Keratinocyte (primary cell): ENCODE measurements at regions not wholly inside any gene's neighbourhood (a gene's known extent, or its start where the extent isn't known, plus 50 kb on each side); places are given as distances from the start of the nearest gene placed in this dataset.

ENCODE experiments used
- DNase-seq: peaks from one replicate; pipeline ENCODE4 v3.0.0-alpha.2; 2011; ENCODE audit warnings: low read depth, missing footprints, low spot score
- FAIRE-seq: peaks from 2 replicates; lab custom pipeline; 2011; peaks lifted over from hg19 to GRCh38; lab: Jason Lieb, UNC
- H2AFZ ChIP-seq: 2 replicates; pipeline ENCODE4 v1.6.0; 2012; ENCODE audit warnings: low read length, control low read depth, inconsistent platforms; ENCODE audit not compliant: control insufficient read depth
- H3K27ac ChIP-seq: 2 replicates; pipeline ENCODE4 v1.5.1; 2011; ENCODE audit warnings: low read length; ENCODE audit not compliant: control insufficient read depth, insufficient read depth
- H3K27me3 ChIP-seq: 3 replicates; pipeline ENCODE4 v1.6.0; 2011; ENCODE audit warnings: low read length; ENCODE audit not compliant: control insufficient read depth, insufficient read depth; ENCODE audit errors: extremely low read depth
- H3K36me3 ChIP-seq, 2 experiments: 2 replicates in 1 of 2; 3 replicates in 1 of 2; pipeline ENCODE4 v1.5.1; 2011; ENCODE audit warnings: low read length in 2 of 2, mild to moderate bottlenecking in 1 of 2; ENCODE audit not compliant: control insufficient read depth in 2 of 2, insufficient read depth in 2 of 2; ENCODE audit errors: extremely low read depth in 1 of 2
- H3K4me1 ChIP-seq: 3 replicates; pipeline ENCODE4 v1.5.1; 2011; ENCODE audit warnings: low read length; ENCODE audit not compliant: control insufficient read depth, insufficient read depth; ENCODE audit errors: extremely low read depth
- H3K4me2 ChIP-seq: 3 replicates; pipeline ENCODE4 v1.6.0; 2011; ENCODE audit warnings: low read depth, low read length; ENCODE audit not compliant: control insufficient read depth, insufficient read depth; ENCODE audit errors: extremely low read depth
- H3K4me3 ChIP-seq, 3 experiments: fragments of 200-600 bp in 1 of 3; sonication (generic) in 1 of 3; 2 replicates in 2 of 3; 3 replicates in 1 of 3; pipeline ENCODE4 v1.5.1; 2011 to 2016; ENCODE audit warnings: low read length in 3 of 3, mild to moderate bottlenecking in 3 of 3, control low read depth in 2 of 3, inconsistent platforms in 1 of 3, low read depth in 1 of 3, mixed read lengths in 1 of 3, mixed run types in 1 of 3, moderate library complexity in 1 of 3; ENCODE audit not compliant: control insufficient read depth in 2 of 3, insufficient read depth in 2 of 3; ENCODE audit errors: extremely low read depth in 1 of 3
- H3K79me2 ChIP-seq: 2 replicates; pipeline ENCODE4 v1.6.0; 2012; ENCODE audit warnings: low read length; ENCODE audit not compliant: control insufficient read depth, insufficient read depth
- H3K9ac ChIP-seq: 3 replicates; pipeline ENCODE4 v1.6.0; 2011; ENCODE audit warnings: low read length; ENCODE audit not compliant: control insufficient read depth, insufficient read depth; ENCODE audit errors: extremely low read depth
- H3K9me1 ChIP-seq: 3 replicates; pipeline ENCODE4 v1.6.0; 2011; ENCODE audit warnings: low read length; ENCODE audit not compliant: control insufficient read depth, insufficient read depth; ENCODE audit errors: extremely low read depth
- H3K9me3 ChIP-seq: 2 replicates; pipeline ENCODE4 v1.5.1; 2012; ENCODE audit warnings: low read depth, low read length; ENCODE audit not compliant: control insufficient read depth
- H4K20me1 ChIP-seq: 3 replicates; pipeline ENCODE4 v1.6.0; 2011; ENCODE audit warnings: low read length; ENCODE audit not compliant: control insufficient read depth, insufficient read depth; ENCODE audit errors: extremely low read depth
- CTCF ChIP-seq, 3 experiments: IDR thresholded peaks in 1 of 3; conservative IDR thresholded peaks in 1 of 3; optimal IDR thresholded peaks in 1 of 3; 2 replicates in 2 of 3; 3 replicates in 1 of 3; pipeline versions ENCODE3 to v1.5.1; 2011; ENCODE audit warnings: low read length in 3 of 3, mild to moderate bottlenecking in 3 of 3, moderate library complexity in 2 of 3, control low read depth in 1 of 3, inconsistent platforms in 1 of 3; ENCODE audit not compliant: insufficient read depth in 2 of 3; ENCODE audit errors: extremely low read depth in 1 of 3
- EZH2 ChIP-seq: IDR thresholded peaks from one replicate; pipeline ENCODE4 v1.6.1; 2012; ENCODE audit warnings: inconsistent platforms, mild to moderate bottlenecking, low read length, moderate library complexity
- dilution Hi-C: fragments of 300-500 bp; cut with MboI; formaldehyde crosslinking; loops from one replicate; pipeline ENCODE4 v1.7.0; 2020; ENCODE audit warnings: low sequenced_read_pairs; ENCODE audit not compliant: extremely low pct_ligation_motif_present

GRCh38 chr2:106280722-106281446 is 86.8 kb upstream of the UXS1 start:
- Histone ChIP-seq H3K79me2 (no peaks in the 10 kb centered on the region), H4K20me1 (no peaks in the 10 kb centered on the region), H3K27ac (no peak overlapping the region), H3K4me3 (no peak overlapping the region), H3K4me1 (no peaks in the 10 kb centered on the region), H3K27me3 (no peaks in the 10 kb centered on the region), H3K4me2 (no peak overlapping the region), H3K9ac (no peak overlapping the region), H3K36me3 (no peaks in the 10 kb centered on the region), H3K9me1 (no peaks in the 10 kb centered on the region), H3K9me3 (no peaks in the 10 kb centered on the region), H2AFZ (no peak overlapping the region)
- dilution Hi-C loops = no loop called here
- DNase-seq (no peak), FAIRE-seq (no peak)
- no peak for TF ChIP-seq EZH2

DNA sequence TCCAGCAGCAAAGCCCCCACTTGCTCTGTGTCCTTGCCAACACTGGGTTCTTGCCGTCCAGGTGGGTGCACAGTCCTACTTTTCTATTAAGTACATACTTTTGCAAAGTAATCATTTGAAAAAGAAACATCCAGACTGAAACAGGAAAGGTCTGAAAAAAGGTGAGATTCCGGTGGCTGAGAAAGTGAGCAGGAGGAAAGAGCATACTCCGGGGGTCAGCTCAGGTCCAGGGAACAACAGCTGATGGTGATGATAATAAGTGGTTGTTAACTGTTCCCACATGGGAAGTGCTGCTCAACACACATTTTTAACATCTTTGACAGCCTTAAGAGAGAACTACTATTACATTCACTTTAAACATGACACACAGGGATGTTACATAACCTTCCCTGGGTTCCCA is 86.1 kb upstream of the UXS1 start:
- Histone ChIP-seq H3K9ac (no peak overlapping the region), H3K79me2 (no peaks in the 10 kb centered on the region), H3K4me3 (no peak overlapping the region), H3K4me2 (no peak overlapping the region), H3K9me3 (no peaks in the 10 kb centered on the region), H3K9me1 (no peaks in the 10 kb centered on the region), H3K27me3 (no peaks in the 10 kb centered on the region), H3K4me1 (no peaks in the 10 kb centered on the region), H3K27ac (no peak overlapping the region), H4K20me1 (no peaks in the 10 kb centered on the region), H2AFZ (no peak overlapping the region), H3K36me3 (no peaks in the 10 kb centered on the region)
- FAIRE-seq = no peak
- DNase-seq = no peak
- TF ChIP-seq CTCF (optimal IDR thresholded peaks at IDR 0.05 in 1 of 3, IDR thresholded peaks at IDR 0.05 in 1 of 3, conservative IDR thresholded peaks at IDR 0.05 in 1 of 3; ENCODE audit: extremely low read depth in 1 of 3, insufficient read depth in 2 of 3, low read length in 3 of 3) (no peak), EZH2 (no peak)
- dilution Hi-C loops = no loop called here
